ENCODE measurements at regions not wholly inside any gene's neighbourhood (a gene's known extent, or its start where the extent isn't known, plus 50 kb on each side); places are given as distances from the start of the nearest gene placed in this dataset.

GRCh38 chr1:181263444-181263843 is 174.9 kb downstream of the IER5 start:
- TF ChIP-seq CTCF (IDR thresholded peaks at IDR 0.05; ENCODE audit: insufficient read depth, low read depth, low read length): no peak
- DNase-seq (ENCODE audit: low read depth): no peak
- no peak overlapping the region for H3K4me3 ChIP-seq (ENCODE audit: low read depth, low read length)

GRCh38 chr1:181264821-181265220 is 176.3 kb downstream of the IER5 start:
- DNase-seq (ENCODE audit: low read depth): no peak

GRCh38 chr1:181284978-181285377 is 196.5 kb downstream of the IER5 start:
- DNase-seq (ENCODE audit: low read depth): no peak
- TF ChIP-seq CTCF (IDR thresholded peaks at IDR 0.05; ENCODE audit: insufficient read depth, low read depth, low read length): no peak
- H3K4me3 ChIP-seq (ENCODE audit: low read depth, low read length): no peak overlapping the region

More at GRCh38 chr1:181264821-181265220, 176.3 kb downstream of the IER5 start:
- H3K4me3 ChIP-seq (ENCODE audit: low read depth, low read length): no peak overlapping the region
- TF ChIP-seq CTCF (IDR thresholded peaks at IDR 0.05; ENCODE audit: insufficient read depth, low read depth, low read length): no peak

GRCh38 chr1:181295217-181295616 is 188.1 kb upstream of the CACNA1E start:
- DNase-seq (ENCODE audit: low read depth): no peak
- TF ChIP-seq CTCF (IDR thresholded peaks at IDR 0.05; ENCODE audit: insufficient read depth, low read depth, low read length): no peak
- H3K4me3 ChIP-seq (ENCODE audit: low read depth, low read length): no peak overlapping the region

- no peak for TF ChIP-seq CTCF (IDR thresholded peaks at IDR 0.05; ENCODE audit: insufficient read depth, low read depth, low read length)
- H3K4me3 ChIP-seq (ENCODE audit: low read depth, low read length): no peak overlapping the region
- no peak for DNase-seq (ENCODE audit: low read depth)
These were observed 187.1 kb upstream of the CACNA1E start for GRCh38 chr1:181296180-181296579.

- H3K4me3 ChIP-seq (ENCODE audit: low read depth, low read length): no peak overlapping the region
- DNase-seq (ENCODE audit: low read depth): no peak
- TF ChIP-seq CTCF (IDR thresholded peaks at IDR 0.05; ENCODE audit: insufficient read depth, low read depth, low read length): no peak
These were observed 175.2 kb upstream of the CACNA1E start for GRCh38 chr1:181308098-181308497.

GRCh38 chr1:181310560-181310959 is 172.8 kb upstream of the CACNA1E start:
- no peak overlapping the region for H3K4me3 ChIP-seq (ENCODE audit: low read depth, low read length)
- DNase-seq (ENCODE audit: low read depth): no peak

More at GRCh38 chr1:181310560-181310959, 172.8 kb upstream of the CACNA1E start:
- TF ChIP-seq CTCF (IDR thresholded peaks at IDR 0.05; ENCODE audit: insufficient read depth, low read depth, low read length): no peak

All from fibroblast of villous mesenchyme (primary cell).